Skin epidermis (tissue), 12 donors: ENCODE measurements at regions not wholly inside any gene's neighbourhood (a gene's known extent, or its start where the extent isn't known, plus 50 kb on each side); places are given as distances from the start of the nearest gene placed in this dataset.

ENCODE experiments used
- H3K27ac ChIP-seq, 21 experiments: fragments of 200-600 bp; sonication (generic) in 11 of 21; one replicate each; pipeline ENCODE4 v1.5.0; 2020; ENCODE audit warnings: mild to moderate bottlenecking in 3 of 21, inconsistent platforms in 2 of 21, moderate library complexity in 2 of 21
- H3K4me3 ChIP-seq, 7 experiments: fragments of 200-600 bp; sonication (generic) in 2 of 7; one replicate each; pipeline ENCODE4 v1.5.0; 2020; ENCODE audit warnings: inconsistent platforms in 2 of 7, mild to moderate bottlenecking in 2 of 7, moderate library complexity in 1 of 7

- no peak overlapping the region for H3K4me3 ChIP-seq
- no peak overlapping the region for H3K27ac ChIP-seq
These were observed 270.3 kb upstream of the DCBLD2 start for GRCh38 chr3:99171800-99172199.

GRCh38 chr3:99170867-99171517 is 269.5 kb upstream of the DCBLD2 start:
- Histone ChIP-seq H3K27ac (no peak overlapping the region), H3K4me3 (no peak overlapping the region)

DNA sequence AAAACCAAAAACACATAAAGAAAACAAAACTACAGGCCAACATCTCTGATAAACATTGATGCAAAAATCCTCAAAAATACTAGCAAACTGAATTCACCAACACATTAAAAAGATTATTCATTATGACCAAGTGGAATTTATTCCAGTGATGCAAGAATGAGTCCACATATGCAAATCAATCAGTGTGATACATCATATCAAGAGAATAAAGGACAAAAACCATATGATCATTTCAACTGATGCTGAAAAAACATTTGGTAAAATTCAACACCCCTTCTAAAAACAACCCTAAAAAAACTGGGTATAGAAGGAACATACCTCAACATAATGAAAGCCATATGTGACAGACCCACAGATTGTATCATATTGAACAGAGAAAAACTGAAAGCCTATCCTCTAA is 265.6 kb upstream of the DCBLD2 start:
- Histone ChIP-seq H3K4me3 (no peak overlapping the region), H3K27ac (no peak overlapping the region)

DNA sequence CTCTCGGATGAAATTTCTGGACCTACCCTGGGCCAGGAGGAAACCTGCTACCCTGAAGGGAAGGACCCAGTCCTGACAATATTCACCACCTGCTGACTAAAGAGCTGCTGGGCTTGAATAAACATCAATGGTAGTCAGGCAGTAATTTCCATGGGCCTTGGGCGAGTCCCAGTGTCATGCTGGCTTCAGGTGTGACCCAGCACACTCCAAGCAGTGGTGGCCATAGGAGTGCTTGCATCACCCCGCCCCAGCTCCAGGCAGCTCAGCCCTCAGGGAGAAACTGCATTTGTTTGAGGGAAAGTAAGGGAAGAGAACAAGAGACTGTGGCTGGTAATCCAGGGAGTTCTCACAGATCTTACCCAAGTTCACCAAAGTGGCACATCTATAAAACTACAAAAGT is 261.8 kb upstream of the DCBLD2 start:
- no peak overlapping the region for H3K27ac ChIP-seq
- H3K4me3 ChIP-seq, result no peak overlapping the region

DNA sequence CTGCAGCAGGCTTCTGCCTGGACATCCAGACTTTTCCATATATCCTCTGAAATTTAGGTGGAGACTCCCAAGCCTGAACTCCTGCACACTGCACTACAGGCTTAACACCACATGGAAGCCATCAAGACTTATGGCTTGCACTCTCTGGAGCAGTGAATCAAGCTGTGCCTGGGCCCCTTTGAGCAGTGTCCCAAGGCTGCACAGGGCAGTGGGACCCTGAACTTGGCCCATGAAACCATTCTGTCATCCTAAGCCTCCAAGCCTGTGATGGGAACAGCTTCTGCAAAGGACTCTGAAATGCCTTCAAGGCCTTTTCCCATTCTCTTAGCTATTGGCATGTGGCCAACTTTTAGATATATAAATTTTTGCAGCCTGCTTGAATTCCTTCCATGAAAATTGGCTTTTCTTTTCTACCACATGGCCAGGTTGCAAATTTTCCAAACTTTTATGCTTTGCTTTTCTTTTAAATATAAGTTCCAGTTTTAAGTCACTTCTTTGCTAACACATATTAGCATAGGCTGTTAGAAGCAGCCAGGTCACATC is 257.8 kb upstream of the DCBLD2 start:
- H3K27ac ChIP-seq, result no peak overlapping the region
- H3K4me3 ChIP-seq, result no peak overlapping the region

- H3K4me3 ChIP-seq, result no peak overlapping the region
- H3K27ac ChIP-seq, result no peak overlapping the region
These were observed 243.5 kb upstream of the DCBLD2 start for GRCh38 chr3:99145031-99145430.

DNA sequence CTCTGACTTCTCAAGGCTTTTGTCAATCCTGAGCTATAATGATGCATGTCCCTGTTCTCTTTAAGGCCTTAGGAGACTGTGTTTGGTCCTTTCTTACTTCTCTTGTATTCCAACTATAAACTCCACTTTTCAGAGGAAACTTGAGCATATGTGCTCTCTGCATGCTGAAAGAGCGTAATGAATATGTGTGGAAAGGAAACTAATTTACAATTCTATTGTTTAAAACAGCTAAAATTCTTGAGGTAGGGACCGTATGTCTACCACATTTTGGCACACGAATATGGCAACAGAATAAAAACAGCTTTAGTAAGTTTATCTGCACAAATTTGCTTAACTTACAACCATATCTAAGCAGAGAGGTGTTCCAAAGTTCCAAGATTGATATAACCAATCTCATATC is 242.0 kb upstream of the DCBLD2 start:
- H3K27ac ChIP-seq, result no peak overlapping the region

DNA sequence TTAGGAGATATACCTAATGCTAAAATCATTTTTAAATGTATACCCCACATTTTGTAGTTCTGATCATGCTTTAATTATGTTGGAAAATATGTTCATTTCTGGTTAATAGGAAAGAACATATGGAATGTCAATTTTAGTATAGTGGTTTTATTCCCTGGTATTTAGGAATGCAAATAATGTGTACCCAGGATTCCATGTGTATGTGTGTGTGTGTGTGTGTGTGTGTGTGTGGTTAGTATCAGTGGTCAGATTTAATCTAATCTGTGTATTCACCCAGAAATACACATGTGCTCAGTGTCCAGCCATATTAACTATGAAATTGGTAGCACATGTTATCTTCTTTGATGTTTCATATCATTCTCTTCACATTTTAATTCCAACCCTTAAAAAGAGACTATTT is 233.5 kb upstream of the DCBLD2 start:
- no peak overlapping the region for H3K4me3 ChIP-seq
- H3K27ac ChIP-seq, result no peak overlapping the region

More for the DNA sequence above, 242.0 kb upstream of the DCBLD2 start:
- H3K4me3 ChIP-seq, result no peak overlapping the region

GRCh38 chr3:99131876-99132275 is 230.4 kb upstream of the DCBLD2 start:
- no peak overlapping the region for H3K27ac ChIP-seq
- H3K4me3 ChIP-seq, result no peak overlapping the region

- H3K4me3 ChIP-seq, result no peak overlapping the region
- peak overlapping the region in 6 of 21 experiments; percentile 2 to 50 (median 7) for H3K27ac ChIP-seq
These were observed 227.4 kb upstream of the DCBLD2 start for GRCh38 chr3:99128725-99129505.

DNA sequence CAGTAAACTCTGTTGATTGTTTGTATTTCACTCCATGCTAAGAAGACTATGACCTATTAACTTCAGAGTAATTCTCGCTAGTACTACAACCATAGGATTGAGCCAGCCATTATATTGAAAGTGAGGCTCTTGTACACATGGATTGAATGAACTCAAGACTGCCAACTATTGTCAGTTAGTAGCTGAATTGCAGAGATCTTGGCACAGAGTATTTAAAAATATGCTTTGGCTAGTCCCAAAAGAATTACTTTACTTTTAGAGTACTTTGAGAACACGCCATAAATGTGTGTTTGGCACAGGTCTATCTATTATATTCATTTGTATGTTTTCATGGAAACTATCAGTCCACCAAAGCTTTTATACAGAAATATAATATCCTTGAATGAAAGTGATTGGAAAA is 226.7 kb upstream of the DCBLD2 start:
- H3K4me3 ChIP-seq, result no peak overlapping the region
- peak overlapping the region in 2 of 21 experiments; percentile 3 to 46 for H3K27ac ChIP-seq

- Histone ChIP-seq H3K4me3 (no peak overlapping the region), H3K27ac (peak overlapping the region in 1 of 21 experiments; percentile 10)
These were observed 224.8 kb upstream of the DCBLD2 start for GRCh38 chr3:99126316-99126715.

DNA sequence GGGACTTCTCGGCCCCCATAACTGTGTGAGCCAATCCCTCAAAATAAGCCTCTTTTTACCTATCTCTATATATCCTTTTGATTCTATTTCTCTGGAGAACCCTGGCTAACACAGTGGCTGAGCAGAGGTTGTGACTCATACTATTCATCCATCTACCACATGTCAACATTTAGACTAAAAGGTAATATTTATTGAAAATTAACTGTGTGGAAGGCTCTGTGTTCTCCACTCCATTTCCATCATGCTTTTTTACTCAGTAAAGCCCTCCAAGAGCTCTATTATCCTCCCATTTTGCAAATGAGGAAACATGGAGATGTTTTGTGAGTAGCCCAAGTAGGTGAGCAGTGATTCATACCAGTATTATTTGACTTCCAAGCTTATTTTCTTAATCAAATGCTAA is 217.9 kb upstream of the DCBLD2 start:
- no peak overlapping the region for H3K4me3 ChIP-seq
- no peak overlapping the region for H3K27ac ChIP-seq

DNA sequence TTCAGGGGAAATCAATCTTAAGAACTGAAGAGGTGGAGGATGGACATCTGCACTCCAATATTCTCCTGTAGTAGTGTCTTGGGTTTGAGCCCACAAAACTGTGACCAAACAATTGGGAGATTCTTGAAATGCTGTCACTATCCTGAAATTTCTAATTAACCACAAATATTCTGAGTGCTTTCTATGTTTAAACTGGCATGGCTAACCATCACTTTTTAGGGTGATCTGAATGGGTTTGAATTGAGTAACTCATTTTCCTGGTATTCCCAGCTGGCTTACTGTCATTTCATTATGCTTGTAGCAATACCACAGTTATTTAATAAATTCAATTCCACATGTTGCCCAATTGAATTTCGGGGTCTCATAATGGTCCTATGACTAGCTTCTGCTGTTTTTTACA is 216.9 kb upstream of the DCBLD2 start:
- Histone ChIP-seq H3K27ac (no peak overlapping the region), H3K4me3 (no peak overlapping the region)

DNA sequence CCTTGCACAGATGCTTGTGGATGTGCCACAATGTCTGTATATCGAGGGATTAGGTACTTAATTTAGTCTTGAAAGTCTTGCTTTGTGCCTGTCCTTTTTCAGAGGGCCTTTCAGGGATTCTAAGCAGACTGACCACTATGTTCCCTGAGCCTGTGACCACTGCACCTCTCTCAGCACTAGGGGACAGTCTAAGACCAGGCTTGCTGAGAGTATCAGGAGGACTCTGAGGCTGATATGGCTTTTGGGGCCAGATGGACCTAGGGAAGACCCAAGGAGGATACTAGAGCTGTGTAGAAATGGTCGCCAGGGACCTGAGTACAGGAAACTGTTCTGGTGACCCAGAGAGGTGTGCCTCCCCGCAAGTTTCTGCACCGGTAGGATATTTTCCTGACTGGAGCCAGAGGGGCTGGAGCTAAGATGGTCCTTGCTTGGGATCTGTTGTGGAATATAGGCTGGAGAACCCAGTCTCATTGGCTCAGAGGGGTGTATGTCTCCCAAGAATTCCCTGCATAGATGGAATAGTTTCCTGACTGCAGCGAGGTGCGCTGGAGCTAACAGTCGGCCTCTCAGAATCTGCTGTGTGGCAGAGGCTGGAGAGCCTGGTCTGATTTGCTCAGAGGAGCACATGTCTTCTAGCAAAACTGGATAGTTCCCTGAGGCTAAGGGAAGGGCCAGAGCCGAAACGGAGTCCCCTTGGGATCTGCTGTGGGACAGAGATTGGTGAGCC is 213.2 kb upstream of the DCBLD2 start:
- Histone ChIP-seq H3K27ac (no peak overlapping the region), H3K4me3 (no peak overlapping the region)

DNA sequence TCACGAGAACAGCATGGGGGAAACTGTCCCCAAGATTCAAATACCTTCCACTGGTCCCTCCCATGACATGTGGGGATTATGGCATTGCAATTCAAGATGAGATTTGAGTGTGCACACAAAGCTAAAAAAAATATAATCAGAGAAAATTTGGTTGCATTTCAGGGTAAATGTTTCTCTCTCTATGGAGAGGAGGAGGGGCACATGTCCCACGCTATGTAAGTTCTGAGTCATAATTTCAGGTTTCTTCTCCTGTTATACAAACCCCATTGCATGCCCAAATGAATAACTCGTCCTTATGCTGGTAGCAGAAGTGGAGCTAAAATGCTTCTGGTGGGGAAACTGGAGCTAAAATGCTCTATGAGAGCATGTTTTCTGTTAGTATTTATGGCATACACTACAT is 209.7 kb upstream of the DCBLD2 start:
- Histone ChIP-seq H3K27ac (no peak overlapping the region), H3K4me3 (no peak overlapping the region)

GRCh38 chr3:99110401-99110800 is 208.9 kb upstream of the DCBLD2 start:
- no peak overlapping the region for H3K27ac ChIP-seq

DNA sequence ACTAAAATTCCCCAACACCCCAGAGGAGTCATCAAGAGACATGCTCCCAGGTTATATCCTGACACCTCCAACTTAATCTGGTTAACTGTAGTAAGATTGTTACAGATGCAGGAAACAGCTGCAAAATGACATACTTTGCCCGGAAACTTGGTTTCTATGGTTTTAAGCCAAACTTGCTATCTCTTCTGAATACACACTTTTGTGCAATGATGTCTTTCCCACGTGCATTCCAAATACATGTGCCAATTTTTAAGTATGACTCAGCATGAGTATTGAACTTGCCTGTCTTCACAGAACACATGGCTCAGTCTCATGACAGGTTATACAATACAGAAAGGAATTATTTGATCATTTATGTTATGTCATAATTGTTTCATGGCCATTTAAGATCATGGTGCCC is 207.0 kb upstream of the DCBLD2 start:
- Histone ChIP-seq H3K27ac (no peak overlapping the region), H3K4me3 (no peak overlapping the region)

More at GRCh38 chr3:99110401-99110800, 208.9 kb upstream of the DCBLD2 start:
- H3K4me3 ChIP-seq, result no peak overlapping the region

- H3K27ac ChIP-seq, result no peak overlapping the region
- no peak overlapping the region for H3K4me3 ChIP-seq
These were observed 193.1 kb upstream of the DCBLD2 start for GRCh38 chr3:99094606-99095005.

DNA sequence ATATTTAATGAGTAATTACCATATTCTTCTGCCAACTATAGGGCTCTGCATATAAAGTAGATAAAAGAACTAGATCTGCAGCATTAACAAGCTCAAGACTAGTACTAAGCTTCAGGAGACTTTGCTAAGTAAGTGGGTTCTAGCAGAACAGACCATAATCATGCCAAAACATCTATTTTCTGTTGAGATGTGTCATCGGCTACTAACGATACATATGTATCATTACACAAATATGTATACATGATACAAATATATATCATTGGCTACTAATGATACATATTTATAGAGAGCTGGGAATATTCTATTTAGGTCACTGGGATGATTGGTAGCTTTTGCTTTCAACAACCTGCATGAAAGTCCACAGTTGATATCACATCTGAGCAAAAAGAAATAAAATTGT is 185.8 kb upstream of the DCBLD2 start:
- H3K4me3 ChIP-seq, result no peak overlapping the region
- H3K27ac ChIP-seq, result no peak overlapping the region

GRCh38 chr3:99084826-99085225 is 183.3 kb upstream of the DCBLD2 start:
- no peak overlapping the region for H3K4me3 ChIP-seq

More at GRCh38 chr3:99084826-99085225, 183.3 kb upstream of the DCBLD2 start:
- H3K27ac ChIP-seq, result no peak overlapping the region
